GM21390 (cell line): ENCODE measurements at regions not wholly inside any gene's neighbourhood (a gene's known extent, or its start where the extent isn't known, plus 50 kb on each side); places are given as distances from the start of the nearest gene placed in this dataset.

Experiments
- ATAC-seq: cut with Tn5 transposase; IDR thresholded peaks from one replicate; pipeline ENCODE4 v1.9.1; 2021; ENCODE audit not compliant: unreplicated experiment

DNA sequence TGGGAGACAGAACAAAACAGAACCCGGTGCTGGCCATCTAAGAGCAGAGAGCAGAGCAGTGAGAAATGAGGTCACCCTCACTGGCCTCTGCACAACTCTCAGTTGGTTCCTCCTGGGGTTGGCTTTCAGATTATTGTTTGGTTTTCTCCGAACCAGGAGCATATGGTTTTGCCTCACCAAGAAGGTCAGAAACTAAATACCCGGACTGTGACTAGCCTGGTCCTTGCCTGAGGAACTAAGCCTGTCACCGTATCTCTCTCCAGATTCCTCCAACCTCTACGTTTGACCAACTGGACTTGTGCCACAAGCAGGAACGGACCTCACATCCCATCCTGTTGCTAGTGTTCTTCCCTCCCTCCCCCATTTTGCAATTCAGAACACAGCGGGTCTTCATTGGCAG, 450.4 kb upstream of the JARID2 start:
- ATAC-seq: no peak

GRCh38 chr6:14796974-14797762, 448.7 kb upstream of the JARID2 start:
- no peak for ATAC-seq

DNA sequence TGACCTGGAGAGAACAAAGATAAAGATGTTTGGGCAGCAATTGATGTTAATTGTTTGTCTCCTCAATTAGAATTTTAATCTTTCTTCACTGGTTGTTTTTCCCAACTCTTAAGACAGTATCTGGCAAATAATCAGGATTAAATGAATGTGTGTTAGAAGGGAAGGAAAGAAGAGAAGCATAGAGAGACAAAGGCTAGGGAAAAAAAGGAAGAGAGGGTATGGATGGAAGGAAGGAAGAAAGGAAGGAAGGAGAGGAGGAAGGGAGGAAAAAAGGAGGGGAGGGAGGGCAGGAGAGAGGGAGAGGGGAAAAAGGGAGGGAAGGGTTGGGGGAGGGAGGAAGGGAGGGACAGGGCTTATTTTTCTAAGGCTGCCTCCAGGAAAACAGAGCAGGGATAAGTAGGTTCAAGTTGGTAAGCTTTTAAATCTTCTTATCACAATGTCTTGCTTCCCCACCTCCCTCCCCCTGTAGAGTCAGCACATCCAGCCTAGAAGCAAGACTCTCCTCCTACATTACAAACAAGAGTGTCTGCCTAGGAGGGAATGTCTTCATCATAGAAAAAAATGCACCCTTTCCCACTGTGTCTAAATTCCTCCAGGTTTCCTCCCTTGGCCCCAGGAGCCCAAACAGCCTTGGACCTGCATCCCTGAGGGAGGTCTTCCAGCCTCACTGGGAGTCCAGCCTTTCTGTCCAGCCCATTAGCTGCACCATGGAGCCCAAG, 447.8 kb upstream of the JARID2 start:
- ATAC-seq: no peak

GRCh38 chr6:14798594-14798982, 447.3 kb upstream of the JARID2 start:
- ATAC-seq: no peak

DNA sequence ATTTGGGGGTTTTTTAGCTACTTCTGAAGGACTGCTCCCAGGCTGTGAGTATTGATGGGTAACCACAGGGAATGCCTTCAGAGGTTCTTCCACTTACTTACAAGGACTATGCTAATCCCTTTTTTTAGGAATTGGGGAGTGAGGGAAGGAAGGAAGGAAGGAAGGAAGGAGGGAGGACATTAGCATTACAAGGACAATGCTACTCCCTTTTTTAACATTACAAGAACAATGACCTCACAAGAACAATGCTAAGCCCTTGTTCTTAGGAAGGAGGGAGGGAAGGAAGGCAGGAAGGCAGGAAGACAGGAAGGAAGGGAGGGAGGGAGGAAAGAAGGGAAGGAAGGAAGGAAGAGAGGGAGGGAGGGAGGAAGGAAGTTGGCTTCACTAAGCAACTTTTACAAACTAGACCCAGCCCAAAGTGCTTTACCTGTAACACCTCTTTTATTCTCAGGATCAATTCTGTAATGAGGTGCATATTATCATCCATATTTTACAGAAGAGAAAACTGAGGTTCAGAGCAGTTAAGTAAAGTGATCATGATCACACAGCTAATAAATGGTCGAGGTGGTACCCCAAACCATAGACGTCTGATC, 446.8 kb upstream of the JARID2 start:
- ATAC-seq: no peak

DNA sequence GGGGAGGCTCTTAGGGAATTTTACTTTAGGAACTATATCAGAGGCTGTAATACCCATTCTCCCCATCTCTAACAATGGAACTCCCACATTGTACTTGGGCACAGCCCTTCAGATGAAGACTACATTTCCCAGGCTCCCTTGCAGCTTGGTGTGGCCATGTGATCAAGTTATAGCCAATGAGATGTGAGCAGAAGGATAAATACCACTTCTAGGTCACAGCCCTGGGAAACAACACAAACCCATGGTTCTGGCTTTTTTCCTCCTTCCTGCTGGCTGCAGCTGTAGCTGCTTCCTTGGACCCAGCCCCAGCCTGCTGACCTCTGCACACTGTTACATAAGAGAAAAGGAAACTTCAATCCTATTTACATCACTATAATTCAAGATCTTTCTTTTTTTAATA, 445.9 kb upstream of the JARID2 start:
- no peak for ATAC-seq

DNA sequence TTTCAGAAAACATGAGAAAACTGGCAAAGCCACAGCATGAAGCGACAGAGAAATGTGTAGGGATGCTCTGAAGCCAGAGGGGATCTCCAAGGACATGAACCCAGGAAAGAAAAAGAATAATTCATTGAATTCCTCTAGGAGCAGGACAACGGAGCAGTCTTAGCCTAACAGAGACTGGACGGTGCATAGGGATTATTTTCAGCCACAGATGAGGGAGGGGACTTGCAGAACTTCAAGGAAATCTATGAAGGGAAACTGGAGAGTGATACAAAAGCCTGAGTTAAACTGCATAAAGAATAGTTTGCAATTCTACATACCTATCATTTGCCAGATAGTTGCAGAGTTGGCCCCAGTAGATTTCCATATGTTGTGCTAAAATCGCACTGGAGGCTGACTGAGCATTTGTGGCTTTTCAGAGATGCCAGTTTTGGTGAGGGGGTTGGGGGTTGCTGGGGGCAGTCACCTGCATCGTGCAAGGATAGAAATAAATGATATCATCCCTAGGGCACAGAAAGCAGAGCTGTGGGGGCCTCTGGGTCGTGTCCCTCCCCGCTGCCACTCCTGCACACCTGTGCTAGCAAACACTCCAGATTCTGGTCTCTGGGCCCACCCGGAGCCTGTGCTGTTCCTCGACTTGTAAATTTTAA, 443.2 kb upstream of the JARID2 start:
- ATAC-seq: no peak

GRCh38 chr6:14804001-14804784, 441.7 kb upstream of the JARID2 start:
- no peak for ATAC-seq

DNA sequence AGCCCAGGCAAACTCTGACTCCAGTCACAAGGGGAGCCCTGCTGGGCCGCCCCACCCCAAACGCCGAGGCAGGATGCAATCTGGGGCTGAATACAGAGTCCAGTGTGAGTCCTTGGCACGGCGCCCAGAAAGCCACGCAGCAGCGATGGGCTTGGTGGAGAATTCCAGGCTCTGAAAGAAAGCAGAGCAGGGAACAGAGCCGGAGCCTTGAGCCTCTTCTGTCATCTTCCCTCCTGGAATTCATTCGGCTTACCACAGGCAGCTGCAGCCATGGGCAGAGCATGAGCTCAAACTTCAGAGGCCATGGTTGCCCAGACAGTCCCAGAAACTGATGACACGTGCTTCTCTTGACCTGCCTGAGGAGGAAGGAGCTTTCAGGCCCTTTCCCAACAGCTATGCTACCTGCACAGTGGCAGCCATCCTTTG, 441.1 kb upstream of the JARID2 start:
- no peak for ATAC-seq

- no peak for ATAC-seq
Observed at GRCh38 chr6:14806101-14806500, 439.8 kb upstream of the JARID2 start.

GRCh38 chr6:14807130-14807529, 438.7 kb upstream of the JARID2 start:
- ATAC-seq: no peak

GRCh38 chr6:14807971-14808370, 437.9 kb upstream of the JARID2 start:
- no peak for ATAC-seq

DNA sequence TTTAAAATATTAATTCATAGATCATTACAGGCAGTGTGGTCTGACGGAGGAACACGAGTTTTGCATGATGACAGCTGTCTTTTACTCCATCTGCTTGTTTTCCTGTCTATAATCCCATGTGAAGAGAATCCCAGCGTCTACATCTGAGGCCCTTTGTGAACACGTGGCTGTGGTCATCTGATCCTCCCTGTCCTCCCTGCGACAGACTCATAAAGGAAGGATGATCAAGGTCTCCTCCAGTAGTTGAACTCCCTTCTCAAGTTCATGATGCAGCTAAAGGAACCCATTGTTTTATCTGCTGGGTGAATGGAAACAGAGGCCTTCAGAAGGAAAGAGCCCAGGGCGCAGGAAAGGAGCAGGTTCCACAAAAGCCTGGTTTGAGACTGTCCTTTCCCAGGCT, 435.8 kb upstream of the JARID2 start:
- no peak for ATAC-seq

DNA sequence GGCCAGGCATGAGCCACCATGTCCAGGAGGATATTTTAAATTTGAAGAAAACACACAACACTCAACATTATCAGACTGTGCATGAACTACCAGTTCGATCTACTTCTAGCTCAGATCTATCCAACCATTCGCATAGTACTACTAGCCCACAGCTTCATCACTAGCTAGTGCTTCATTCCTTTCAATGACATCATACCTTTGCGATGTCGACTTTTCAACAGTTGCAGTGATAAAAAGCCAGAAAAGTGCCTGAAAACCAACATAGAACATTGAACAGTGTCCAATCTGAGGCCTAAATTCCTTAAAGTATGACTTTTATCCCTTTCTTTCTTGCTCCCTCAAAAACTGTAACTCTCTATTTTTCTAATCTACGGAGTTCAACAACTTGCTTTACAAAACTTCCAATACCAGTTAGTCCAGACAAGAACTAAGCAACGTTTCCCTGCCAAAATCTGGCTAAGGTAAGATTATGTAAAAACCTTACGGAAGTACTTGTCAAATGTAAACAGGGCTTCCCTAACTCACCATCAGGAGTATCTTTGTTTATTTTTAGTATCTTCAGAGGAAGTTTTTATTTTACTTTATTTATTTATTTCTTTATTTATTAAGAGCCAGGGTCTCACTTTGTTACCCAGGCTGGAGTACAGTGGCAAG, 434.0 kb upstream of the JARID2 start:
- no peak for ATAC-seq

- no peak for ATAC-seq
Observed at GRCh38 chr6:14814016-14814415, 431.9 kb upstream of the JARID2 start.

DNA sequence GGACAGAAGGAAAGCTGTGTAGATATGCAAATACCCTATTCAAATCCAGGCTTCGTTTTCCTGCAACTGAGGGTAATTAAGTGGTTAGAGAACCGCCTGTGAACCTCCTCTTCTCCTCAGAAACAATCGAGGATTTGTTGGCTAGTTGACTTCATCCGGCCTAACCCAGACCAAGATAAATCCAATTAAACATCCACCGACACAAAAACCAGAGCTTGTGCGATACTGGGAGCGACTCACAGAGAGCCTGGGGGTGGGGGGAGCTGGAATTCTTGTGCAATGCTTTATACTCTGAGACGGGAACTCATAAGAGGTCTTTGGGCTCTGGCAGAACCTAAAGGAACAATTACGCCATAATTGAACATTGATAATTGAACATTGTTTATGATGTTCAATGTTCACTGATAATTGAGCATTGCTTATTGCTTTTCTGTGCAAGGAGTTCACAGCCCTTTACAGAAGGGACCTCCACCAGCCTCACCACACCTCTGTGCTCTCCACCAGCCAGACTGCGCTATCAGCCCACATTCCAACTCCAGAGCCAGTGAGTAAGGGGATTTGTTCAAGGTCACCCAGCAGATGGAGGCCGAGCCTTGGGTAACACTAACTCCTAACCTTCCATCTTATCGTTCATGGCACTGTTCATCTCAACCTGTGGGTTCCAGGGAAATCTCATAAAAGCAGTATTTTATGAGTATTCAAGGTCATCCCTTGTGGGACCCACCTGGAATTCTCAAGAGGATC, 429.6 kb upstream of the JARID2 start:
- ATAC-seq: no peak

DNA sequence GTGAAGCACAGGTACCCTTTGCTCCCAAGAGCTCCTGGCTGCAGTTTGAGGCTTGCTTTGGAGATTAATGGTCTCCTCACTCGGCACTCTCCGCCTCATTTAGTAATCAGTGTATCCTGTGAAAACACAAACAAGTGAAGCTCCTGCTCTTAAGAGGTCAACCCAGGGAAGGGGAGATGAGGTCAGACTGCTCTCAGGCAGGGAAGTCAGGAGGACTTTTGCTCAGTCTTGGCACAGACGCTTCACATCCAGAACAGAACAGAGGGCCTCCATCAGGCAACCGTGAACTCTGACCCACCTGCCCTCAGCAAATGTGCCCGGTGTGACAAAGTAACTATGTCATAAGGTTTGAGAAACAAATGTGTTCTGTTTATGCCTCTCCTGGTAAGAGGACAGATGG, 428.8 kb upstream of the JARID2 start:
- ATAC-seq: no peak

DNA sequence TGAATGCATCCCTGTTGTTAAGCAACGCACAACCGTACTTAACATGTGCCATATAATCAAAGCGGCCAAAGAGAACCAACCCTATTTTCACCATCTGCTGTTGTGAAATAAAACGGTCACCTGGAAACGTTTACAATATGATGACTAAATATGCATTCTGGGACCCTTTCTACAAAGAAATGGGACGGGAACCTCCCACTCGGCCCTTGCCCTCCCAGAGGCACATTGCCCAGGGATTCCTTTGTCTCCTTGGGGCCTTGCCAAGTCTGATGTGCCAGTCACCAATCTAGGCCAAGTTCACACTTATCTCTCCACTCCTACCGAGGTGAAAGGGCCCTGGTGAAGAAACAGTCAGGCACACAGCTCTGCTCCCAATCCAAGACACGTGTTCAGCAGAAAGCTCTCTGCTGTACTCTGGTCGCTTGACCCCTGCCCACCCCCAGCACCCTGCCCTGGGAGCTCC, 427.4 kb upstream of the JARID2 start:
- ATAC-seq: no peak

DNA sequence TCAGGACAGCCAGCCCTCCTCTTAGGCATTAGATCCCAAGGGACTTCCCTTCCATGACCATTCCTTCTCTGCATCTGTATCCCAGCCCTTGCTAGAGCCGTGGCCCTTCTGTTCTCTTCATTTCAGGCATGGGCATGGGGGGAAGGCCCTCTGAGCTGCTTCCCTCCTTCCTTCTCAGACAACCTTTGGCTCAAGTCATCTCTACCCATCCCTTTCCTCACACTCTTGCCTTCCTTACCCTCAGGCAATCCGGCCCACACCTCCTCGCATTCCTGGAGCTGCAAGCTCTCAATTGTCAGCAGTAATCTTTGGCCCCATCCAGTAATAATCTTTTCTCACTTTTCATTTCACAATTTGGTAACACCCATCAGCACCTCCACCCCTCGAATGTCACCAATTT, 426.9 kb upstream of the JARID2 start:
- no peak for ATAC-seq
